HG03135 (cell line): ENCODE measurements at regions not wholly inside any gene's neighbourhood (a gene's known extent, or its start where the extent isn't known, plus 50 kb on each side); places are given as distances from the start of the nearest gene placed in this dataset.
A peak's percentile ranks its signal among the peaks of the same experiment; 100 is the strongest.
"Not testable (repeated sequence)": the region's sequence is repeated elsewhere in the genome, so short reads cannot be mapped to it uniquely, and the experiment has no call there.

Experiments
- ATAC-seq: cut with Tn5 transposase; IDR thresholded peaks from one replicate; pipeline ENCODE4 v1.9.1; 2021; ENCODE audit warnings: mild to moderate bottlenecking, moderate library complexity; ENCODE audit not compliant: unreplicated experiment

DNA sequence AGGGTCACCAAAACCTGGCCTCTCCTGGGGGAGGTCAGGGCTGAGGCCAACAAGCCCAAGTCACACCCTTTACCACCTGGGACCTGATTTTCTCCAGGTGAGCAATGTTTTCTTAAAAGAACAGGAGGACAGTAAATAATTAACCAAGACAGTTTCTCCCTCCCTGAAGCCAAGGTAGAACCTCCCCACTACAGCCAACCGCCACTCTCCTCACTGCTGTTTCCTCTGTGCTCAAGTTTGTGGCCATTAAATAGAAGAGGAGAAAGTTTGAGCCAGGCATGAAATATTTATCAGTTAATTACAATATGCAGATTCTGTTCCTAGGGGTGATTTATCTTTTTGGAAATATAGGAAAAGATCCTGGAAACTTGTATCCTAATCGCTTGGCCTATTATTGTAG, 150.6 kb upstream of the ANKRD20A1 start:
- ATAC-seq, result not testable (repeated sequence)

DNA sequence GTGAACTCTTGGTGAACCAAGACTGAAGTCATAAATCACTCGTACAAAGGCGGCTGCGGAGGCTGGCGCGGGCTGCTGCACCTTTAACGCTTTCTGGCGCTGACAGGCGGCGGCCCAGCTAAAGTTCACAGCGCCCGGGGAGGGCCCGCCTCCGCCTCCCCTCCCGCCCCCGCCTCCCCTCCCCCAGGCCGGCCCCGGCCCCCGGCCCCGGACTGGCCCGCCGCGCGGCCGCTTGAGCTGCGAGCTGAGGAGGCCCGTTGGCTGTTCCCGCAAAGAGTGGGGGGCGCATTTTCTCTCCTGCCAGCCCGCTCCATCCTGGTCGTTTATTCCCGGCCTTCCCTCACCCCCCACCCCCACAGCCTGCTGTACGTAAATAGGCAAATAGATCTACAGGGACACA, 147.3 kb upstream of the ANKRD20A1 start:
- not testable (repeated sequence) for ATAC-seq

DNA sequence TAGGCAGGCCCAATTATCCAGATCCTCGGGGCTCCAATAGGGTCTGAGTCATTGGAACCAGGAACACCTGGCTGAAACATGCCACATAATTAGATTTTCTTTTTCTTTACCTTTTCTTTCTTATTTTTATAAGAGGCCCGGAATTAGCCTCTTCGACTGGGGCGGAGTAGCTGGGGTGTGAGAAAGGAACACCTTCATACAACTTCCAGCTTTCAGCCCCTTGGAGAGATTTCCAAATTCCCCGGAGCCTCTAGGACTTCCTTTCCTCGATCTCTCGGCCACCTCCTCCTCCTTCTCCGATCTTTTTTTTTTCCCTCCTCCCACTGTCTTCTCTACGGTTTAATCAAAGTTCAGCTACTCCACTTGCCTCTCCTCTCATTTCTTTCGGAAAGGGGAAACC, 146.8 kb upstream of the ANKRD20A1 start:
- not testable (repeated sequence) for ATAC-seq

DNA sequence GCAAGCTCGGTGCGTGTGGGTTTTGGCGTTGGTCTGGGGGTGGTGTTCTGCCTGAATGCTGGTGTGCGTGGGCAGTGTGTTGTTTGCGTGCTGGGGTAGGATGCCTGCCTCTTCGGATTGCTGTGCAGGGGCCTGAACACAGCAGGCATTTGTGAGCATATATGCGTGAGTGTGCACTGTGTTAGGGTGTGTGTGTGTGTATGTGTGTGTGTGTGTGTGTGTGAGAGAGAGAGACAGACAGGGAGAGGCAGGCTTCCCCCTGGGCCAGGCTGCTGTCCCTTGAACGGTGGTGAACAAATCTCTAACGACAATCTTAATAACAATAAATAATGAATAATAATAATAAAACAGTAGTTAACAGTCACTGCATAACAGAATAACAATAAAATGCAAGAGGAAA, 145.8 kb upstream of the ANKRD20A1 start:
- ATAC-seq, result not testable (repeated sequence)

DNA sequence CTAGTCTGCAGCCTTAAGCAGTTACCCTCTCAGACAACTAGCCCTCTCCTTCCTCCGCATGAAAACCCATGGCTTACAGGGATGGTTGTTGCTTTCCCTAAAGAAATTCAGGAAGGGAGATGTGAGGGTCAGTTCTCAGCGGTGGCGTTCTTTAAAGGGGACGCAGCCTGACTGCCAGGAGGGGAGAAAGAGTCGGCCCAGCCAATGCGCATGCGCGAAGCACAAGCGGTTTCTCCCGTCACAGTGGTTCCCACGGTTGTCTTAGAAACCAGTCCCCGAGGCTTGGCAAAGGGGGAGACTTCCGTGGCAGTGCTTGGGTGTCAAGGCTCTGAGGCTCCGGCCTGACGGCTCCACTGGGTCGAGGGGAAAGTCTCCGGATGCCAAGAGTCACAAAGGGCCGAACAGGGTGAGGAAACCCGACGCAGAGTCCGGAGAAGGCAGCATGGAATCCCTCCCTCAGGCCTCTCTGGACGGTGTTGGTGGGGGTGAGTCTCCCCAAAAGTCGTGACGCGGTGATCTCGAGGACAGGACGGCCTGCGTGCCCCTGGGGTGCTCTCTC, 140.8 kb upstream of the ANKRD20A1 start:
- not testable (repeated sequence) for ATAC-seq

DNA sequence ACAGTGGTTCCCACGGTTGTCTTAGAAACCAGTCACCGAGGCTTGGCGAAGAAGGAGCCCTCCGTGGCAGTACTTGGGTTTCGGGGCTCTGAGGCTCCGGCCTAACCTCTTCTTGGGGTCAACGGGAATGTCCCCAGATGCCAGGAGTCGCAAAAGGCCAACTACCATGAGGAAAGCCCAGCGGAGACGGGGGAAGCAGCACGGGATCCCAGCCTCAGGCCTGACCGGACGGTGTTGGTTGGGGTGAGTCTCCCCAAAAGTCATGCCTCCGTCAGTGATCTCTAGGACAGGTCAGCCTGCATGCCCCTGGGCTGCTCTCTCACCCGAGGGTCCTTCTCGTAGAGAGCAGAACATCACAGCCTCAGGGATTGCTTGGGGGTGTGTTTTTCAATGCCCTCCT, 138.2 kb upstream of the ANKRD20A1 start:
- ATAC-seq, result not testable (repeated sequence)

DNA sequence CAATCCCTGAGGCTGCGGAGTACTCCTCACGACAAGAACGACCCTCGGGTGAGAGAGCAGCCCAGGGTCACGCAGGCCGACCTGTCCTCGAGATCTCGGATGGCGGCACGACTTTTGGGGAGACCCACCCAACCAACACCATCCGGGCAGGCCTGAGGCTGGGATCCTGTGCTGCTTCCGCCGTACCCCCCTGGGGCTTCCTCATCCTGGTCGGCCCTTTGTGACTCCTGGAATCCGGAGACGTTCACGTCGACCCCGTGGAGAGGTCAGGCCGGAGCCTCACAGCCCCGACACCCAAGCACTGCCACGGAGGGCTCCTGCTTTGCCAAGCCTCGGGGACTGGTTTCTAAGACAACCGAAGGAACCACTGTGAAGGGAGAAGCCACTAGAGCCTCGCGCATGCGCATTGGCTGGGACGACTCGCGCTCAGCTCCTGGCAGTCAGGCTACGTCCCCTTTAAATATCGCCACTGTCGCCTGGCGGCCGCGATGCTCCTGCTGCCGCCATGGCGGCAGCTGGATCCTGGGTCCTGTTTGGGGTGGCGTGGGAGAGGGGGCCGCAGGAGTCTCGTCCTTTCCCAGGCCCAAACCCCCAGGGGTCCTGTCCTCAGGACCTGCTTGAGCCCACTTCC, 136.2 kb upstream of the ANKRD20A1 start:
- peak; percentile 81 for ATAC-seq

DNA sequence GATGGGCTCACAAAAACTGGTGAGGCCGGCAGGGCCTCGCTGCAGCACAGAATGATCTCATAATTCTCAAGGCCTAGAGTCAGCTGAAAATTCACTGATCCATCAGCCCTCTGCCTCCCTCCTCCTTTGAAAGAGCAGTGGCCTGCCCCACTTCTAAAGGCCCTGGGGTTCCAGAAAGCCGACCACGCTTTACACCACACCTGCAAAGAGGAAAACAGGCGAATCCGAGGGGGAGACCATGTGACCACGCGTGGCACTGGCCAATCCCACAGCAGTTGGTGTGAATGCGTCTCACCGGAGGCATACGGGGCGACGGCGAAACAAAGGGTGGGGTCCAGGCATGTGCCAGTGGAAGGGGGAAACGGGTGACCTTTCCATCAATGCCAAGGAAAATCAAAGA, 135.5 kb upstream of the ANKRD20A1 start:
- ATAC-seq, result not testable (repeated sequence)

DNA sequence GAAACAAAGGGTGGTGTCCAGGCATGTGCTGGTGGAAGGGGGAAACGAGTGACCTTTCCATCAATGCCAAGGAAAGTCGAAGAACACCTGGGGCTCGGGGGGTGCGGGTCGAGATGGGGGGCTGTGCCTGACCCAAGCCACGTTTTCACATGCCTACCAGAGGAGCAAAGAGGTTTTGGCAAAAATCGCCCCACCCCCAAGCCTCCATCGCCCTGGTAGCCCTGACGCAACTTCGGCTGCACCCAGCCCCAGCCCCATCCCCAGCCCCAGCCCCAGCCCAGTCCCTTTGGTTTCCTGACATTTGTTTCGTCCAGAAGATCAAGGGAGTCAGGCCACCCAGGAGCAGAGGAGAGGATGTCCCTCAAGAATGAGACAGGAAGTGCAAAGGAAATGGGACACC, 133.8 kb upstream of the ANKRD20A1 start:
- not testable (repeated sequence) for ATAC-seq

DNA sequence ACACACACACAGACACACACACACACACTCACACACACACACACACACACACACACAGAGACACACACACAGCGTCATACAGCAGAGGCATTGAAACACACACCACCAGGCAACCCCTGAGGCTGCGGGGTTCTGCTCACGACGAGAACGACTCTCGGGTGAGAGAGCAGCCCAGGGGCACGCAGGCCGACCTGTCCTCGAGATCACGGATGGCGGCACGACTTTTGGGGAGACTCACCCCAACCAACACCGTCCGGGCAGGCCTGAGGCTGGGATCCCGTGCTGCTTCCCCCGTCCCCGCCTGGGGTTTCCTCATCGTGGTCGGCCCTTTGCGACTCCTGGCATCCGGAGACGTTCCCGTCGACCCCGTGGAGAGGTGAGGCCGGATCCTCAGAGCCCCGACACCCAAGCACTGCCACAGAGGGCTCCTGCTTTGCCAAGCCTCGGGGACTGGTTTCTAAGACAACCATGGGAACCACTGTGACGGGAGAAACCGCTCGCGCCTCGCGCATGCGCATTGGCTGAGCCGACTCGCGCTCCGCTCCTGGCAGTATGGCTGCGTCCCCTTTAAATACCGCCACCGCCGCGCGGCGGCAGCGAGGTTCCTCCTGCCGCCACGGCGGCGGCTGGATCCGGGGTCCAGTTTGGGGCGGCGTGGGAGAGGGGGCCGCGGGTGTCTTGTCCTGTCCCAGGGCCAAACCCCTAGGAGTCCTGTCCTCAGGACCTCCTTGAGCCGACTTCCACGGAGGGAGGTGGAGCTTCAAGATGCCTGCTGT, 132.3 kb upstream of the ANKRD20A1 start:
- peak; percentile 68 for ATAC-seq

DNA sequence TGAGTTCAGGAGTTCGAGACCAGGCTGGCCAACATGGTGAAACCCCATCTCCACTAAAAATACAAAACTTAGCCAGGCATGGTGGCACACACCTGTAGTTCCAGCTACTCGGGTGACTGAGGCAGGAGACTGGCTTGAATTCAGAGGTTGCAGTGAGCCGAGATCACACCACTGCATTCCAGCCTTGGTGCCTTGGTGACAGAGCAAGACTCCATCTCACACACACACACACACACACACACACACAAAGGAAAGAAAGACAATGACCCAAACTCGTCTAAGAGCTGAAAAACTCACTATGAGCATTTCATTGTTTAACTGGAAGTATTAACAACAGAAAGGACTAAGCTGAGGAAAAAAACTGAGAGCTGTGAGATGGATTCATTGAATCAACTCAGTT, 95.6 kb upstream of the ANKRD20A1 start:
- not testable (repeated sequence) for ATAC-seq

DNA sequence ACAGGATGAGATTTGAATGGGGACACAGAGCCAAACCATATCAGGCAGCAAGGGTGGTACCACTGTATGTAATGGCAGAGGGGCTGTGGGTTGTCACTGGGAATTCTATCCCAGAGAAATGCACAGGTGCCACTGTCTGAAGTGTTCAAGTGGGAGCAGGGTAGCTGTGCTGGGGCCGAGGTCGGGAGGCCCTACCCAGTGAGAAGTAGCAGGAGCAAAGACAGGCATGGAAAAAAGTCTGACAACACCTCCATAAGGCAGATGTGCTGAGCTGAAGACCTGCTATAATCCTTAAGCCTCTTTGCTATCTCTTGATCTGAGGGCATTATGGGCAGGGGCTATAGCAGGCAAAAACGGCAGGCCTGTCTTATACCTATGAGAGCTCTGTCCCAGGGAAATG, 86.9 kb upstream of the ANKRD20A1 start:
- not testable (repeated sequence) for ATAC-seq

DNA sequence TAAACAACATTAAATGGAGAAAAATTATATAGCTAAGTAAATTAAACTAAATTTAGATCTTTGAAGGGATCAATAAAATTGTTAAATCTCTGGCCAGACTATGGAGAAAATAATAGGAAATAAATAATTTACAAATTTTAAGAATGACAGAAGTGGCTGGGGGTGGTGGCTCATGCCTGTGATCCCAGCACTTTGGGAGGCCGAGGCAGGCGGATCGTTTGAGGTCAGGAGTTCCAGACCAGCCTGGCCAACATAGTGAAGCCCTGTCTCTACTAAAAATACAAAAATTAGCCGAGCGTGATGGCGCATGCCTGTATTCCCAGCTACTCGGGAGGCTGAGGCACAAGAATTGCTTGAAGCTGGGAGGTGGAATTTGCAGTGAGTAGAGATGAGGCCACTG, 58.6 kb upstream of the ANKRD20A1 start:
- not testable (repeated sequence) for ATAC-seq
